ENCODE measurements at regions not wholly inside any gene's neighbourhood (a gene's known extent, or its start where the extent isn't known, plus 50 kb on each side); places are given as distances from the start of the nearest gene placed in this dataset.

- intact Hi-C loops (cut with DNase I), result no loop called here
- TF ChIP-seq CTCF (IDR thresholded peaks at IDR 0.05), result no peak
- ATAC-seq, result peak; percentile 56 to 87 (median 71)
- H3K4me1 ChIP-seq, result no peaks in the 10 kb centered on the region
- no peak overlapping the region for H3K27ac ChIP-seq
- FAIRE-seq, result no peak
- DNase-seq, result peak in 2 of 6 donors; percentile 37
- WGBS, 2 donors, result 8 to 12% methylated on average over 5 of the region's 5 CpGs
- H3K36me3 ChIP-seq, result no peaks in the 10 kb centered on the region
- no peaks in the 10 kb centered on the region for H3K27me3 ChIP-seq
- H3K9me3 ChIP-seq, result no peaks in the 10 kb centered on the region
- no peak overlapping the region for H3K4me3 ChIP-seq
Observed at GRCh38 chr2:129726216-129726615, 253.2 kb upstream of the RAB6C start.

- Histone ChIP-seq H3K27me3 (no peaks in the 10 kb centered on the region), H3K9me3 (no peaks in the 10 kb centered on the region), H3K4me3 (no peak overlapping the region), H3K36me3 (no peaks in the 10 kb centered on the region), H3K27ac (no peak overlapping the region), H3K4me1 (no peaks in the 10 kb centered on the region)
- FAIRE-seq, result no peak
- TF ChIP-seq CTCF (IDR thresholded peaks at IDR 0.05), result no peak
- WGBS, 2 donors, result 90 to 91% methylated on average over 4 of the region's 4 CpGs
- DNase-seq, result no peak
- intact Hi-C loops (cut with DNase I), result no loop called here
- ATAC-seq, result no peak
Observed at GRCh38 chr2:129727286-129727685, 252.2 kb upstream of the RAB6C start.

GRCh38 chr2:129728035-129728972, 251.2 kb upstream of the RAB6C start:
- H3K4me3 ChIP-seq, result no peak overlapping the region
- no peak for ATAC-seq
- no peak for DNase-seq
- H3K36me3 ChIP-seq, result no peaks in the 10 kb centered on the region
- H3K9me3 ChIP-seq, result no peaks in the 10 kb centered on the region
- WGBS, 2 donors, result 87% methylated on average over 14 of the region's 14 CpGs
- H3K27ac ChIP-seq, result no peak overlapping the region
- no peaks in the 10 kb centered on the region for H3K4me1 ChIP-seq
- no peaks in the 10 kb centered on the region for H3K27me3 ChIP-seq
- FAIRE-seq, result no peak
- intact Hi-C loops (cut with DNase I), result no loop called here
- no peak for TF ChIP-seq CTCF (IDR thresholded peaks at IDR 0.05)

- Histone ChIP-seq H3K4me3 (no peak overlapping the region), H3K9me3 (no peaks in the 10 kb centered on the region), H3K4me1 (no peaks in the 10 kb centered on the region), H3K36me3 (no peaks in the 10 kb centered on the region), H3K27ac (no peak overlapping the region), H3K27me3 (no peaks in the 10 kb centered on the region)
- ATAC-seq, result no peak
- no peak for FAIRE-seq
- no peak for TF ChIP-seq CTCF (IDR thresholded peaks at IDR 0.05)
- intact Hi-C loops (cut with DNase I), result no loop called here
- no peak for DNase-seq
- 88 to 91% methylated on average over 9 of the region's 9 CpGs for WGBS, 2 donors
Observed at GRCh38 chr2:129729011-129729410, 250.5 kb upstream of the RAB6C start.

GRCh38 chr2:129729646-129730045, 249.8 kb upstream of the RAB6C start:
- ATAC-seq (no peak), FAIRE-seq (no peak), DNase-seq (no peak)
- Histone ChIP-seq H3K4me1 (no peaks in the 10 kb centered on the region), H3K27me3 (no peaks in the 10 kb centered on the region), H3K4me3 (no peak overlapping the region), H3K9me3 (no peaks in the 10 kb centered on the region), H3K36me3 (no peaks in the 10 kb centered on the region), H3K27ac (no peak overlapping the region)
- WGBS, 2 donors, result 91 to 93% methylated on average over 4 of the region's 4 CpGs
- intact Hi-C loops (cut with DNase I), result no loop called here
- TF ChIP-seq CTCF (IDR thresholded peaks at IDR 0.05), result no peak

Data from pancreas (tissue), 10 donors.